Mammary epithelial cell (primary cell): ENCODE measurements at regions not wholly inside any gene's neighbourhood (a gene's known extent, or its start where the extent isn't known, plus 50 kb on each side); places are given as distances from the start of the nearest gene placed in this dataset.

ENCODE experiments used
- CTCF ChIP-seq, 2 donors: IDR thresholded peaks in 1 of 2; conservative IDR thresholded peaks in 1 of 2; 2 replicates each; pipeline ENCODE4 v1.5.1; 2011 to 2012; ENCODE audit warnings: inconsistent platforms in 2 of 2, low read length in 2 of 2, mild to moderate bottlenecking in 2 of 2, control low read depth in 1 of 2, low read depth in 1 of 2; ENCODE audit not compliant: insufficient read depth in 1 of 2; ENCODE audit errors: extremely low read depth in 1 of 2
- EZH2 ChIP-seq: IDR thresholded peaks from 2 replicates; pipeline ENCODE4 v1.6.1; 2012; ENCODE audit warnings: low read length, inconsistent platforms, borderline replicate concordance

- TF ChIP-seq CTCF (conservative IDR thresholded peaks at IDR 0.05 in 1 of 2, IDR thresholded peaks at IDR 0.05 in 1 of 2; ENCODE audit: extremely low read depth in 1 of 2, insufficient read depth in 1 of 2, low read depth in 1 of 2, low read length in 2 of 2) (no peak), EZH2 (no peak)
Measured at GRCh38 chrX:10072786-10073568, 83.8 kb upstream of the CLCN4 start.
